Stimulated activated CD8-positive, alpha-beta memory T cell treated with anti-CD3 and anti-CD28 coated beads, Interleukin-7, amount 100 ng/mL, for 24 hours (primary cell): ENCODE measurements at regions not wholly inside any gene's neighbourhood (a gene's known extent, or its start where the extent isn't known, plus 50 kb on each side); places are given as distances from the start of the nearest gene placed in this dataset.

Experiments
- DNase-seq: peaks from one replicate; pipeline ENCODE4 v3.0.0-alpha.2; 2020; ENCODE audit warnings: low read depth

- no peak for DNase-seq
Measured at GRCh38 chr4:15376145-15376544, 51.7 kb upstream of the C1QTNF7 start.

GRCh38 chr4:15376594-15376993 lies 51.2 kb upstream of the C1QTNF7 start:
- DNase-seq = no peak
